HG03025 (cell line): ENCODE measurements at regions not wholly inside any gene's neighbourhood (a gene's known extent, or its start where the extent isn't known, plus 50 kb on each side); places are given as distances from the start of the nearest gene placed in this dataset.
A peak's percentile ranks its signal among the peaks of the same experiment; 100 is the strongest.
"Not testable (repeated sequence)": the region's sequence is repeated elsewhere in the genome, so short reads cannot be mapped to it uniquely, and the experiment has no call there.

ENCODE experiments used
- ATAC-seq: cut with Tn5 transposase; IDR thresholded peaks from one replicate; pipeline ENCODE4 v1.9.1; 2021; ENCODE audit warnings: mild to moderate bottlenecking, moderate library complexity; ENCODE audit not compliant: unreplicated experiment, low FRiP score

- no peak for ATAC-seq
Measured at GRCh38 chr2:117607202-117607601, 207.3 kb upstream of the DDX18 start.

GRCh38 chr2:117613101-117613500, 201.4 kb upstream of the DDX18 start:
- ATAC-seq: no peak

- ATAC-seq: no peak
Measured at GRCh38 chr2:117614296-117614695, 200.2 kb upstream of the DDX18 start.

- no peak for ATAC-seq
Measured at GRCh38 chr2:117614823-117615534, 199.5 kb upstream of the DDX18 start.

- no peak for ATAC-seq
Measured at GRCh38 chr2:117618607-117619006, 195.9 kb upstream of the DDX18 start.

- ATAC-seq: no peak
Measured at GRCh38 chr2:117621326-117621725, 193.2 kb upstream of the DDX18 start.

GRCh38 chr2:117623175-117623574, 191.3 kb upstream of the DDX18 start:
- not testable (repeated sequence) for ATAC-seq

- no peak for ATAC-seq
Measured at GRCh38 chr2:117631152-117631945, 183.1 kb upstream of the DDX18 start.

GRCh38 chr2:117635481-117635880, 179.0 kb upstream of the DDX18 start:
- no peak for ATAC-seq

GRCh38 chr2:117639401-117639800, 175.1 kb upstream of the DDX18 start:
- ATAC-seq: no peak

GRCh38 chr2:117644403-117644802, 170.1 kb upstream of the DDX18 start:
- ATAC-seq: no peak

GRCh38 chr2:117645458-117645857, 169.0 kb upstream of the DDX18 start:
- no peak for ATAC-seq

- no peak for ATAC-seq
Measured at GRCh38 chr2:117646099-117646498, 168.4 kb upstream of the DDX18 start.

GRCh38 chr2:117646872-117647271, 167.6 kb upstream of the DDX18 start:
- no peak for ATAC-seq

- ATAC-seq: no peak
Measured at GRCh38 chr2:117656546-117656945, 157.9 kb upstream of the DDX18 start.

GRCh38 chr2:117661619-117662018, 152.9 kb upstream of the DDX18 start:
- no peak for ATAC-seq

GRCh38 chr2:117674172-117674571, 140.3 kb upstream of the DDX18 start:
- ATAC-seq: no peak

GRCh38 chr2:117679952-117680351, 134.5 kb upstream of the DDX18 start:
- ATAC-seq: no peak

- no peak for ATAC-seq
Measured at GRCh38 chr2:117684919-117685318, 129.6 kb upstream of the DDX18 start.

- ATAC-seq: peak; percentile 97
Measured at GRCh38 chr2:117686699-117687098, 127.8 kb upstream of the DDX18 start.

- ATAC-seq: no peak
Measured at GRCh38 chr2:117691595-117691994, 122.9 kb upstream of the DDX18 start.
